Hindlimb muscle (tissue), 1 donor: ENCODE measurements at regions not wholly inside any gene's neighbourhood (a gene's known extent, or its start where the extent isn't known, plus 50 kb on each side); places are given as distances from the start of the nearest gene placed in this dataset.

Experiments
- DNase-seq: peaks from one replicate; pipeline ENCODE4 v3.0.0-alpha.2; 2013

DNA sequence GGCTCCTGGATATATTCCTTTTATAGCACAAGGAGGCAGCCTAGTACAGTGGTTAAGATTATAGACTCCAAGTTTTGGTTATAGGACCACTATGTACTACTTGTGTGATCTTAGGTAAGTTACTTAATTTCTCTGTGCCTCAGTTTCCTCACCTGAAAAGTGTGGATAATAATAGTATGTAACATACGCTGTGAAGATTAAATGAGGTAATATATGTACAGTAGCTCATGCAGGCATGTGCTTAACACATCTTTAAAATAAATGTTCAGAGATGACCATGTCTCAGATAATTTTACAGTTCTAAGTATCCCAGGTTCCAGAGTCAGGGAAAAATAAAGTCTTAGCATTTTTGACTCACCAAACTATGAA lies 55.7 kb upstream of the TRABD2B start:
- DNase-seq, result no peak

DNA sequence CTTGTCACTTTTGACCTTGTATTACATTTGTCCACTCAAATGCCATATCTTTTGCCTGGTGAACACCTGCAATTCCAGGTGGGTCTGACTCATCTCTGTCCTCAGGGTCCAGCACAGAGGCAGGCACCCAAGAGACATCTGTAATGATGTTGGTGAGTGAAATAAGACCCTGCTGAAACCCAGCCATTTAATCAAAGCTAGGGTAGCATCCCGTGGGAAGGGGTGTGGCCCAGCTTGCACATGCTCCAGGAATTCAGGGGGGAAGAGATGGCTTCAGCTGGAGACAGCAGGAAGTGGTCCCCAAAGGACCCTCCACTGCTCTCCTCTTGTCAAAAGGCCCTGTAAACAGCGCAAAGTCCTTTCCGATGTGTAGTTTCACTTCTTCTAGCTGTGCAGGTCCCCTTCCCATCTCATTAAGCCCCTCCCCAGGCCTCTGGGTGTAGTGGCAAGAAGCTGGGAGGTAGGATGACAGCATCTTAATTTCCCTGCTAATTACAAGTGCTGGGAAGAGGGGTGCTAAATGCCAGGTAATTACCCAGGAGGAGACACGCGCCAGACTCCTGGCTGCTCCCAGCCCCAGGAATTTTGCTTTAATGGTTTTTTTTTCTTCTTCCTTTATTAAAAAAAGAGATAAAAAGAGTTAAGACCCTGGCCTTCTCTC lies 54.4 kb upstream of the TRABD2B start:
- DNase-seq, result no peak

DNA sequence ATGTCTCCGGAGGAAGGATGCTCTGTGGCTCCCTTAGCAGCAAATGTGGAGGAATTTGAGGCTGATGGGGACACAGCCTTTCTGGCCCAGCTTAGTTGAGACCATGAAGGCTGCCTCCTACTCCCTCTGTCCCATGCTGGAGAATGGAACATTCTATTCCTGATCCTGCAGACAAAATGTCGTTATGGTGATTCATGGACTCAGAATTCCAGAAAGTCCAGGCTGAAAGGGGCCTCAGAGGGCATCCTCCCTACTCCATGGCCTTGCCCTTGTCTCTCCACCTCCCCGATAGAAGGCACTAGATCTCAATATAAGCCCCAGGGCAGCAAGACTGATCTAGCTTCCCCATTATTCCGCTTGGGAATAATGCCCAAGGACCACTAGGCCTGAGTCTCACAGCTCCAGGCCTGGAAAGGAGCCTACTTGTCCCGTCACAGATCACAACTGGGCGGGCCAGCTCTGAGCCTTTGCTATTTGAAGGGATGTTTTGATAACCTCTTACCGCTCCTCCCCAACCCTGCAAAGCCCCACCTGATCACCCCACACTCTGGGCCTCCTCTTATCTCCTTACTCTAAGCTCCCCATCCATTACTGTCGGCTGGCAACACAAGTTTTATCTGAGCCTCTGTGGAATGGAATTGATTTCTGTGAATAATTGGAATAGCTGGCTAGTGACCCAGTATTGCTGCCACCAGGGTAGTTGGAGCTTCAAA lies 52.8 kb upstream of the TRABD2B start:
- no peak for DNase-seq

DNA sequence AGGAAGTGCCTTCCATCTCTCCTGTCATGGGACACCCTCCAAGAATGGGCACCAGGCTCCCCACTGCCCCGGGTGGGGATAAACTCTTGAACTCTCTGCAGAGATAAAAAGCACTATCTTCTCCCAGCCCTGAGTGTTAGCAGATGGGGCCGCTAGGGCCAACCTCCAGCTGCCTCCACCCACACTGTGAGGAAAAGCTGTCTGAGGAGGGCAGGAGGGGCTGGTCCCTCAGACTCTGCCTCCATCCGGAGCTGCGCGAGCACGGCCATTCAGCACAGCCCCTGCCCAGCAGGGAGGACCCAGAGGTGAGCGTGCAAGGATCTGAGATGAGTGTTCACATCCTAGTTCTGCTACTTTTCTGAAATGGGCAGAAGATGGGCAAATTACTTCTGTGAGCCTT lies 51.8 kb upstream of the TRABD2B start:
- DNase-seq, result no peak

DNA sequence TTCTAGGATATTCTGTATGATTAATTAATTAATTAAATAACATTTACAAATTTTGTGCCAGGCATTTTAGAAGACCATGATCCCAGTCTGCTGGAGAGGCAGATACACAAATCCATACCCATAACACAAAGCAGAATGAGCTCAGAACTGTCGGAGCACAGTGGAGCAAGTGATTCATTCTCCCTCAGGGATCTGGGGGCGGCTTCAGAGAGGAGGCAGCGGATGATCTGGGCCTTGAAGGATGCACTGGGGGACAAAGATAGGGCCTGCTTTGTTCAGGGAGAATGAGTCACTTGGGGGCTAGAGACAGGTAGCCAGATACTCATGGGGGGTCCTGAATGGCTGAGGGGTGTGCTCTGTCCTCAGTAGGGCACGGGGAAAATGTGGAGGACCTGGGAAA lies 50.9 kb upstream of the TRABD2B start:
- DNase-seq, result no peak

DNA sequence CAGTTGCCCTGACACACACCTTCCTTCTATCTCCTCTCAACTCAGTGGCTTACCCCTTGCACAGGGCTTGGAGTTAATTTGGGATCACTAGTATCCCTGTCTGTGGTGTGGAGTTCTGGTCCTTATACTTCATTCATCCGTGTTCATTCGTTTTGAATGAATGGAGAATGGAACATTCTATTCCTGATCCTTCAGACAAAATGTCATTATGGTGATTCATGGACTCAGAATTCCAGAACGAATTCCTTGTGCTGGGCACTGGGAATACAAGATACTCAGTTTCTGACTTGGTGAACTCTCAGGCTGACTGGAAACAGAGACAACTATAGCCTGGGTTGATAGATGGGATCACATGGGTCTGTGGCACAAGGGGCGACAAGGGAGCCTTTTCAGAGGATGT lies 49.9 kb upstream of the TRABD2B start:
- no peak for DNase-seq
